Parathyroid adenoma (tissue), 2 donors: ENCODE measurements at regions not wholly inside any gene's neighbourhood (a gene's known extent, or its start where the extent isn't known, plus 50 kb on each side); places are given as distances from the start of the nearest gene placed in this dataset.

Experiments
- H2AFZ ChIP-seq: fragments of 300-600 bp; sonication (generic); one replicate; pipeline ENCODE4 v1.7.0; 2017; ENCODE audit warnings: antibody characterized with exemption, mild to moderate bottlenecking
- H3K27ac ChIP-seq: fragments of 300-600 bp; sonication (generic); one replicate; pipeline ENCODE4 v1.7.0; 2017
- H3K27me3 ChIP-seq: fragments of 300-600 bp; sonication (generic); one replicate; pipeline ENCODE4 v1.7.0; 2017; ENCODE audit warnings: low read length; ENCODE audit not compliant: control insufficient read depth, insufficient read depth
- H3K36me3 ChIP-seq: fragments of 300-600 bp; sonication (generic); one replicate; pipeline ENCODE4 v1.7.0; 2017; ENCODE audit warnings: low read length; ENCODE audit not compliant: control insufficient read depth, insufficient read depth
- H3K4me1 ChIP-seq: fragments of 300-600 bp; sonication (generic); one replicate; pipeline ENCODE4 v1.7.0; 2017; ENCODE audit warnings: control low read depth
- H3K4me2 ChIP-seq: fragments of 300-600 bp; sonication (generic); one replicate; pipeline ENCODE4 v1.7.0; 2017; ENCODE audit warnings: low read length
- H3K4me3 ChIP-seq: fragments of 300-600 bp; sonication (generic); one replicate; pipeline ENCODE4 v1.7.0; 2017; ENCODE audit warnings: low read depth, low read length
- H3K79me2 ChIP-seq: fragments of 300-600 bp; sonication (generic); one replicate; pipeline ENCODE4 v1.7.0; 2017; ENCODE audit warnings: control low read depth
- H3K9ac ChIP-seq: fragments of 300-600 bp; sonication (generic); one replicate; pipeline ENCODE4 v1.7.0; 2017; ENCODE audit warnings: mild to moderate bottlenecking
- H3K9me3 ChIP-seq: fragments of 300-600 bp; sonication (generic); one replicate; pipeline ENCODE4 v1.7.0; 2017; ENCODE audit warnings: low read length; ENCODE audit not compliant: control insufficient read depth
- CTCF ChIP-seq: fragments of 300-600 bp; sonication (generic); IDR thresholded peaks from one replicate; pipeline ENCODE4 v1.7.0; 2017; ENCODE audit warnings: antibody characterized with exemption, mild to moderate bottlenecking
- donor health status: primary hyperparathyroidism.

DNA sequence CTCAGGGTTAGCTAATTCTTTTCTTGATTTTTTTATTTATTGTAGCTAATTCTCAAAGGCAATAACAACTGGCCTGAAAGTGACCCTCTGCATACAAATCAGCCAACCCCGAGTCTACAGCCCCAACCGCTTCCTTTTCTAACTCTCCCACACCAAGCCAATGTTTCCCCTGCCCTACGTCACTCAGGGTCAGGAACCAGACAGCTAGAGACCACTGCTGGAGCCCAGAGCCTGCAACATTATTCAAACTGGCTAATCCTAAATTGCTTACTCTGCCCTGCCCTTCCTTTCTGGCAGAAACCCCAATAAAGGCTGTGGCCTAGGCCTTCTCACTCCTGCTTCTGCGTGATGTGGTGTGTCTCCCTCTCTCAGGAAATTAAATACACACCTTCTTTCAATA is 320.7 kb downstream of the CBLN4 start:
- Histone ChIP-seq H2AFZ (no peak overlapping the region), H3K27ac (no peak overlapping the region), H3K4me3 (no peak overlapping the region), H3K9ac (no peak overlapping the region), H3K36me3 (no peaks in the 10 kb centered on the region), H3K27me3 (no peaks in the 10 kb centered on the region), H3K4me2 (no peak overlapping the region), H3K79me2 (no peaks in the 10 kb centered on the region), H3K9me3 (no peaks in the 10 kb centered on the region), H3K4me1 (no peaks in the 10 kb centered on the region)
- TF ChIP-seq CTCF, result no peak

DNA sequence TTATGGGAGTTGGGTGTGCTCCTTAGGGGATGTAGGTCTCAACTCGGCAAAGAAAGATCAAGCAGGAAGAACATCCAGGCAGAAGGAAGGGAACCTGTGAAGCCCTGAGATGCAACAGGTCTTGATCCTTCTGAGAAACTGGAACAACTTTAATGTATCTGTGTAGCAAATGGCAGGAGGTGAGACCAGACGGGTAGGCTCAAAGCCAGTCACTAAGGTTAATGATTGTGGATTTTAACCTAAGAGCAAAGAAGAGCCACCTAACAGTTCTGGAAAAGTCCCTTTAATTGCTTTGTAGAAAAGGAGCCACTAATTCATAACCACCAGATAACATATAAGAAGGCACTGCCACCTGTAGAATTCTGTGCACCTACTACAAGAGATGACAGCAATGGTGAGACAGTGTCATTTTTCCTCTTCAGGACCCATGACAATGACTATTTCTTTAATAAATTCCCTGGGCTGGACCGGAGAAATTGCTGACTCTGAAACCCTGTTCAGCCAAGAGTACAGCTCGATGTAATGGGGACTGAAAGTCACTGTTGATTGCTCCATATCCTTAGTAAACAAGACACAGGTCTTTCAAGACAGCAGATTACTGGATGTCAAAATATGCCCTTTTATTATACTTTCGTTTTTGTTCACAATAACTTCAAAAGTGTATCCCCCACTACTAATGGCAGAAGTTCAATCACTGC is 326.2 kb downstream of the CBLN4 start:
- no peaks in the 10 kb centered on the region for H3K27me3 ChIP-seq
- no peak overlapping the region for H3K4me3 ChIP-seq
- no peaks in the 10 kb centered on the region for H3K36me3 ChIP-seq
- no peaks in the 10 kb centered on the region for H3K9me3 ChIP-seq
- H3K79me2 ChIP-seq, result no peaks in the 10 kb centered on the region
- TF ChIP-seq CTCF, result no peak
- H3K27ac ChIP-seq, result no peak overlapping the region
- H3K9ac ChIP-seq, result no peak overlapping the region
- H3K4me2 ChIP-seq, result no peak overlapping the region
- H3K4me1 ChIP-seq, result no peaks in the 10 kb centered on the region
- no peak overlapping the region for H2AFZ ChIP-seq

DNA sequence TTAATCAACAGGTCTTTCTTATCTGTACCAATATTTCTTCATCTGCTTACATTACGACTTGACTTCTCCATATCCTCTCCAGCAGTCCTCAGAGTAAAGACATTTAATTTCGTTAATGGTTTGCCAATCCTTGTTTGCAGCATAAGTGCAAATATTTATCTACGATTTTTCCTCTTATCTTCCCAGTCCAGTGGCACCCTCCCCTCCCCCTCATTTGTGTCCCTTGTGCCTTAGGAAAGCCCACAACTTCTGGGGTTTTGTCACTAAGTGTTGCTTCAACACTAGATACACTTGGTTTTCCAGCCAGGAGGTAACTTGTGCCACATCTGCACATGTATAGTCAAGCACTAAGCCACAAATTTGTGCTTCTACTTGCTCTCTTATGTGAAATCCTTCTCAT is 327.2 kb downstream of the CBLN4 start:
- Histone ChIP-seq H3K27ac (no peak overlapping the region), H3K36me3 (no peaks in the 10 kb centered on the region), H3K79me2 (no peaks in the 10 kb centered on the region), H3K4me3 (no peak overlapping the region), H3K4me1 (no peaks in the 10 kb centered on the region), H3K9ac (no peak overlapping the region), H3K27me3 (no peaks in the 10 kb centered on the region), H2AFZ (no peak overlapping the region), H3K9me3 (no peaks in the 10 kb centered on the region), H3K4me2 (no peak overlapping the region)
- TF ChIP-seq CTCF, result no peak

- H3K27me3 ChIP-seq, result no peaks in the 10 kb centered on the region
- H3K27ac ChIP-seq, result no peak overlapping the region
- no peaks in the 10 kb centered on the region for H3K79me2 ChIP-seq
- H3K9me3 ChIP-seq, result no peaks in the 10 kb centered on the region
- H3K4me3 ChIP-seq, result no peak overlapping the region
- no peak overlapping the region for H3K9ac ChIP-seq
- no peak for TF ChIP-seq CTCF
- H3K4me1 ChIP-seq, result no peaks in the 10 kb centered on the region
- no peak overlapping the region for H2AFZ ChIP-seq
- no peak overlapping the region for H3K4me2 ChIP-seq
- no peaks in the 10 kb centered on the region for H3K36me3 ChIP-seq
Observed at GRCh38 chr20:55677011-55677410, 328.3 kb downstream of the CBLN4 start.

- Histone ChIP-seq H3K27ac (no peak overlapping the region), H3K4me2 (no peak overlapping the region), H2AFZ (no peak overlapping the region), H3K4me3 (no peak overlapping the region), H3K9me3 (no peaks in the 10 kb centered on the region), H3K4me1 (no peaks in the 10 kb centered on the region), H3K36me3 (no peaks in the 10 kb centered on the region), H3K9ac (no peak overlapping the region), H3K27me3 (no peaks in the 10 kb centered on the region), H3K79me2 (no peaks in the 10 kb centered on the region)
- no peak for TF ChIP-seq CTCF
Observed at GRCh38 chr20:55676097-55676496, 329.2 kb downstream of the CBLN4 start.
